ENCODE measurements at regions not wholly inside any gene's neighbourhood (a gene's known extent, or its start where the extent isn't known, plus 50 kb on each side); places are given as distances from the start of the nearest gene placed in this dataset.
"Not testable (repeated sequence)": the region's sequence is repeated elsewhere in the genome, so short reads cannot be mapped to it uniquely, and the experiment has no call there.

GRCh38 chr12:75739098-75739497 is 227.7 kb upstream of the KRR1 start:
- H3K27me3 ChIP-seq (ENCODE audit: control insufficient read depth in 1 of 2, insufficient read depth in 2 of 2, low read length in 2 of 2); H3K4me3 ChIP-seq (ENCODE audit: low read depth in 1 of 2, low read length in 2 of 2); H3K27ac ChIP-seq (ENCODE audit: low read depth, low read length); H3K9ac ChIP-seq (ENCODE audit: low read depth in 1 of 2, low read length in 2 of 2); H3K9me3 ChIP-seq (ENCODE audit: control insufficient read depth in 1 of 2, low read length in 2 of 2); H3K36me3 ChIP-seq (ENCODE audit: control insufficient read depth in 1 of 2, insufficient read depth in 2 of 2, low read length in 2 of 2); H3K4me1 ChIP-seq (ENCODE audit: control insufficient read depth in 1 of 2, insufficient read depth in 2 of 2, low read length in 2 of 2): not testable (repeated sequence)

GRCh38 chr12:75738486-75738885 is 227.1 kb upstream of the KRR1 start:
- H3K9ac ChIP-seq (ENCODE audit: low read depth in 1 of 2, low read length in 2 of 2), result no peak overlapping the region
- no peak overlapping the region for H3K4me3 ChIP-seq (ENCODE audit: low read depth in 1 of 2, low read length in 2 of 2)
- H3K36me3 ChIP-seq (ENCODE audit: control insufficient read depth in 1 of 2, insufficient read depth in 2 of 2, low read length in 2 of 2), result no peaks in the 10 kb centered on the region
- H3K27ac ChIP-seq (ENCODE audit: low read depth, low read length), result no peak overlapping the region
- H3K4me1 ChIP-seq (ENCODE audit: control insufficient read depth in 1 of 2, insufficient read depth in 2 of 2, low read length in 2 of 2), result no peaks in the 10 kb centered on the region
- no peaks in the 10 kb centered on the region for H3K27me3 ChIP-seq (ENCODE audit: control insufficient read depth in 1 of 2, insufficient read depth in 2 of 2, low read length in 2 of 2)
- no peaks in the 10 kb centered on the region for H3K9me3 ChIP-seq (ENCODE audit: control insufficient read depth in 1 of 2, low read length in 2 of 2)

DNA sequence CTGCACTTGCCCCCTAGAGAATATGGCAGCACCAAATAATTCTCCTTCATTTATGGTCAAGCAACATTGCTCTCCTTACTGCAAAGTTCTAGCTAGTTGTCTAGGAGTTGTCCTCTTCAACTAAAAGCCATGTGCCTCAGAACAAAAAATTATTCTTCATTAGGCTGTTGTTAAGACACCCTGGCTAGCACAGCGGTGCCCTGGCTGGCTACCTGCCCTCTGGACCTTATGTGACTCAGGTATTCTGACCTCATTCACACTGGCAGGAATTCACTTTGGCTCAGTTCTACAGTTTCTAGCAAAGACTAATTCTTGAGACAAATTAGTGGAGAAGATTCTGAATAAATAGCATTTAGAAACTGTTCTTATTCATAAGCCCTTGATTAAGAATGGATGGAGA is 224.4 kb upstream of the KRR1 start:
- no peaks in the 10 kb centered on the region for H3K9me3 ChIP-seq (ENCODE audit: control insufficient read depth in 1 of 2, low read length in 2 of 2)
- H3K27ac ChIP-seq (ENCODE audit: low read depth, low read length), result no peak overlapping the region
- no peak overlapping the region for H3K9ac ChIP-seq (ENCODE audit: low read depth in 1 of 2, low read length in 2 of 2)
- H3K4me3 ChIP-seq (ENCODE audit: low read depth in 1 of 2, low read length in 2 of 2), result no peak overlapping the region
- no peaks in the 10 kb centered on the region for H3K4me1 ChIP-seq (ENCODE audit: control insufficient read depth in 1 of 2, insufficient read depth in 2 of 2, low read length in 2 of 2)
- H3K36me3 ChIP-seq (ENCODE audit: control insufficient read depth in 1 of 2, insufficient read depth in 2 of 2, low read length in 2 of 2), result no peaks in the 10 kb centered on the region
- H3K27me3 ChIP-seq (ENCODE audit: control insufficient read depth in 1 of 2, insufficient read depth in 2 of 2, low read length in 2 of 2), result no peaks in the 10 kb centered on the region

GRCh38 chr12:75728826-75729225 is 217.4 kb upstream of the KRR1 start:
- Histone ChIP-seq H3K4me3 (ENCODE audit: low read depth in 1 of 2, low read length in 2 of 2) (no peak overlapping the region), H3K9ac (ENCODE audit: low read depth in 1 of 2, low read length in 2 of 2) (no peak overlapping the region), H3K36me3 (ENCODE audit: control insufficient read depth in 1 of 2, insufficient read depth in 2 of 2, low read length in 2 of 2) (no peaks in the 10 kb centered on the region), H3K27ac (ENCODE audit: low read depth, low read length) (no peak overlapping the region), H3K27me3 (ENCODE audit: control insufficient read depth in 1 of 2, insufficient read depth in 2 of 2, low read length in 2 of 2) (no peaks in the 10 kb centered on the region), H3K4me1 (ENCODE audit: control insufficient read depth in 1 of 2, insufficient read depth in 2 of 2, low read length in 2 of 2) (no peaks in the 10 kb centered on the region), H3K9me3 (ENCODE audit: control insufficient read depth in 1 of 2, low read length in 2 of 2) (no peaks in the 10 kb centered on the region)

- Histone ChIP-seq H3K4me3 (ENCODE audit: low read depth in 1 of 2, low read length in 2 of 2) (no peak overlapping the region), H3K27ac (ENCODE audit: low read depth, low read length) (no peak overlapping the region), H3K4me1 (ENCODE audit: control insufficient read depth in 1 of 2, insufficient read depth in 2 of 2, low read length in 2 of 2) (peaks cover 2 to 3% of the 10 kb centered on the region in 2 donors), H3K9ac (ENCODE audit: low read depth in 1 of 2, low read length in 2 of 2) (no peak overlapping the region), H3K36me3 (ENCODE audit: control insufficient read depth in 1 of 2, insufficient read depth in 2 of 2, low read length in 2 of 2) (no peaks in the 10 kb centered on the region), H3K9me3 (ENCODE audit: control insufficient read depth in 1 of 2, low read length in 2 of 2) (no peaks in the 10 kb centered on the region), H3K27me3 (ENCODE audit: control insufficient read depth in 1 of 2, insufficient read depth in 2 of 2, low read length in 2 of 2) (no peaks in the 10 kb centered on the region)
These were observed 216.2 kb upstream of the KRR1 start for GRCh38 chr12:75727577-75727976.

DNA sequence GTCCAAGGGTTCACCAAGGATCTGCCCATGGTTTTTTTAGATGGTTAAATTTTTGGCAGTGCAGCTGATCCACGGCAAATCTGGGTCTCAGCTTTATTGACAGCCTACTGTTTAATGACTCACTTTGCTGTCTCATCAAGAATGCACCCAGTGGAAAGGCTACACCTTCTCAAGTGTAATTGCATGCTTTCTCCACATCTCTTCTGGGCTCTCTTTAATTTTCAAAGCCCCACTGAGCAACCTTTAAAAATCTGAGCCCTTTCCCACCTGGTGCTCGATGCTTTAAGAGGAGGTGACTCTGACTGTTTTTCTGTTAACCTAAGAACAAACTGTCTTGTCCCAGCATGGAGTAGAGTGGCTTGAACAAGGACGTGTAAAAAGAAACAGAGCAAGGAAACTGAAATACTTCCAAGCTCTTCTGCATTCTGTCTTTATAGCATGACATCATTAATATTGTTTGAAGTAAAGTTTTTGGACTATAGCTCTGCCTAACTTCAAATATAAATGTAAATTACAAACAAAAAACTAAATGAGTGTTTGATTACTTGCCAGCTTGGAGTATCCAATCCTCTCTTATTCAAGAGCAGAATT is 214.2 kb upstream of the KRR1 start:
- Histone ChIP-seq H3K27me3 (ENCODE audit: control insufficient read depth in 1 of 2, insufficient read depth in 2 of 2, low read length in 2 of 2) (no peaks in the 10 kb centered on the region), H3K4me3 (ENCODE audit: low read depth in 1 of 2, low read length in 2 of 2) (no peak overlapping the region), H3K9ac (ENCODE audit: low read depth in 1 of 2, low read length in 2 of 2) (no peak overlapping the region), H3K4me1 (ENCODE audit: control insufficient read depth in 1 of 2, insufficient read depth in 2 of 2, low read length in 2 of 2) (peaks cover 3 to 21% of the 10 kb centered on the region in 2 donors), H3K9me3 (ENCODE audit: control insufficient read depth in 1 of 2, low read length in 2 of 2) (no peaks in the 10 kb centered on the region), H3K36me3 (ENCODE audit: control insufficient read depth in 1 of 2, insufficient read depth in 2 of 2, low read length in 2 of 2) (no peaks in the 10 kb centered on the region), H3K27ac (ENCODE audit: low read depth, low read length) (no peak overlapping the region)

GRCh38 chr12:75724928-75725312 is 213.5 kb upstream of the KRR1 start:
- H3K36me3 ChIP-seq (ENCODE audit: control insufficient read depth in 1 of 2, insufficient read depth in 2 of 2, low read length in 2 of 2), result no peaks in the 10 kb centered on the region
- H3K27me3 ChIP-seq (ENCODE audit: control insufficient read depth in 1 of 2, insufficient read depth in 2 of 2, low read length in 2 of 2), result no peaks in the 10 kb centered on the region
- H3K4me1 ChIP-seq (ENCODE audit: control insufficient read depth in 1 of 2, insufficient read depth in 2 of 2, low read length in 2 of 2), result peaks cover 3 to 22% of the 10 kb centered on the region in 2 donors
- no peak overlapping the region for H3K9ac ChIP-seq (ENCODE audit: low read depth in 1 of 2, low read length in 2 of 2)
- H3K4me3 ChIP-seq (ENCODE audit: low read depth in 1 of 2, low read length in 2 of 2), result no peak overlapping the region
- no peak overlapping the region for H3K27ac ChIP-seq (ENCODE audit: low read depth, low read length)
- H3K9me3 ChIP-seq (ENCODE audit: control insufficient read depth in 1 of 2, low read length in 2 of 2), result no peaks in the 10 kb centered on the region

DNA sequence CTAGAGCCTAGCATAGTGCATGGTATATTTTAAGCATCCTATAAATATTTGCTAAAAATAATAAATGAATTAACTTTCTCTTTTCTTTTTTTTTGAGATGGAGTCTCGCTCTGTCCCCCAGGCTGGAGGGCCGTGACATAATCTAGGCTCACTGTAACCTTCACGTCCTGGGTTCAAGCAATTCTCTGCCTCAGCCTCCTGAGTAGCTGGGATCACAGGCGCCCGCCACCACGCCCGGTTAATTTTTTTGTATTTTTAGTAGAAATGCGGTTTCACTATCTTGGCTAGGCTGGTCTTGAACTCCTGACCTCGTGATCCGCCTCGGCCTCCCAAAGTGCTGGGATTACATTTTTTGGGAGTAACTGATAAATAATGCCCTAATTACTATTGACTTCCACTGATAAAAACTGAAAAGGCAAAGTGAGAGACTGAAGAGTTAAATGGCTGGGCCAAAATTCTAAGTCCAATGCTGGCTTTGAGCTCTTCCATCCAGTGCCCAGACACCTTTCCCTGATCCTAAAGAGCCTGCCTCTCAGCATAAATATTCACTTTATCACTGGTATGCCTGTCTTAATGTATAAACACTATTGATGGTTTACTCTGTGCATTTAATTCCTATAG is 213.0 kb upstream of the KRR1 start:
- no peaks in the 10 kb centered on the region for H3K27me3 ChIP-seq (ENCODE audit: control insufficient read depth in 1 of 2, insufficient read depth in 2 of 2, low read length in 2 of 2)
- no peak overlapping the region for H3K4me3 ChIP-seq (ENCODE audit: low read depth in 1 of 2, low read length in 2 of 2)
- no peaks in the 10 kb centered on the region for H3K9me3 ChIP-seq (ENCODE audit: control insufficient read depth in 1 of 2, low read length in 2 of 2)
- no peak overlapping the region for H3K9ac ChIP-seq (ENCODE audit: low read depth in 1 of 2, low read length in 2 of 2)
- no peaks in the 10 kb centered on the region for H3K36me3 ChIP-seq (ENCODE audit: control insufficient read depth in 1 of 2, insufficient read depth in 2 of 2, low read length in 2 of 2)
- H3K27ac ChIP-seq (ENCODE audit: low read depth, low read length), result no peak overlapping the region
- H3K4me1 ChIP-seq (ENCODE audit: control insufficient read depth in 1 of 2, insufficient read depth in 2 of 2, low read length in 2 of 2), result peaks cover 3 to 22% of the 10 kb centered on the region in 2 donors

GRCh38 chr12:75722714-75723200 is 211.3 kb upstream of the KRR1 start:
- Histone ChIP-seq H3K27ac (ENCODE audit: low read depth, low read length) (no peak overlapping the region), H3K27me3 (ENCODE audit: control insufficient read depth in 1 of 2, insufficient read depth in 2 of 2, low read length in 2 of 2) (no peaks in the 10 kb centered on the region), H3K4me1 (ENCODE audit: control insufficient read depth in 1 of 2, insufficient read depth in 2 of 2, low read length in 2 of 2) (peaks cover 3 to 22% of the 10 kb centered on the region in 2 donors)

GRCh38 chr12:75721796-75722195 is 210.4 kb upstream of the KRR1 start:
- Histone ChIP-seq H3K9ac (ENCODE audit: low read depth in 1 of 2, low read length in 2 of 2) (no peak overlapping the region), H3K4me1 (ENCODE audit: control insufficient read depth in 1 of 2, insufficient read depth in 2 of 2, low read length in 2 of 2) (peaks cover 3 to 22% of the 10 kb centered on the region in 2 donors), H3K27ac (ENCODE audit: low read depth, low read length) (no peak overlapping the region), H3K36me3 (ENCODE audit: control insufficient read depth in 1 of 2, insufficient read depth in 2 of 2, low read length in 2 of 2) (no peaks in the 10 kb centered on the region), H3K9me3 (ENCODE audit: control insufficient read depth in 1 of 2, low read length in 2 of 2) (no peaks in the 10 kb centered on the region), H3K4me3 (ENCODE audit: low read depth in 1 of 2, low read length in 2 of 2) (no peak overlapping the region), H3K27me3 (ENCODE audit: control insufficient read depth in 1 of 2, insufficient read depth in 2 of 2, low read length in 2 of 2) (no peaks in the 10 kb centered on the region)

More at GRCh38 chr12:75722714-75723200, 211.3 kb upstream of the KRR1 start:
- Histone ChIP-seq H3K9me3 (ENCODE audit: control insufficient read depth in 1 of 2, low read length in 2 of 2) (no peaks in the 10 kb centered on the region), H3K9ac (ENCODE audit: low read depth in 1 of 2, low read length in 2 of 2) (no peak overlapping the region), H3K36me3 (ENCODE audit: control insufficient read depth in 1 of 2, insufficient read depth in 2 of 2, low read length in 2 of 2) (no peaks in the 10 kb centered on the region), H3K4me3 (ENCODE audit: low read depth in 1 of 2, low read length in 2 of 2) (no peak overlapping the region)
